ENCODE measurements at regions not wholly inside any gene's neighbourhood (a gene's known extent, or its start where the extent isn't known, plus 50 kb on each side); places are given as distances from the start of the nearest gene placed in this dataset.
"Not testable (repeated sequence)": the region's sequence is repeated elsewhere in the genome, so short reads cannot be mapped to it uniquely, and the experiment has no call there.

DNA sequence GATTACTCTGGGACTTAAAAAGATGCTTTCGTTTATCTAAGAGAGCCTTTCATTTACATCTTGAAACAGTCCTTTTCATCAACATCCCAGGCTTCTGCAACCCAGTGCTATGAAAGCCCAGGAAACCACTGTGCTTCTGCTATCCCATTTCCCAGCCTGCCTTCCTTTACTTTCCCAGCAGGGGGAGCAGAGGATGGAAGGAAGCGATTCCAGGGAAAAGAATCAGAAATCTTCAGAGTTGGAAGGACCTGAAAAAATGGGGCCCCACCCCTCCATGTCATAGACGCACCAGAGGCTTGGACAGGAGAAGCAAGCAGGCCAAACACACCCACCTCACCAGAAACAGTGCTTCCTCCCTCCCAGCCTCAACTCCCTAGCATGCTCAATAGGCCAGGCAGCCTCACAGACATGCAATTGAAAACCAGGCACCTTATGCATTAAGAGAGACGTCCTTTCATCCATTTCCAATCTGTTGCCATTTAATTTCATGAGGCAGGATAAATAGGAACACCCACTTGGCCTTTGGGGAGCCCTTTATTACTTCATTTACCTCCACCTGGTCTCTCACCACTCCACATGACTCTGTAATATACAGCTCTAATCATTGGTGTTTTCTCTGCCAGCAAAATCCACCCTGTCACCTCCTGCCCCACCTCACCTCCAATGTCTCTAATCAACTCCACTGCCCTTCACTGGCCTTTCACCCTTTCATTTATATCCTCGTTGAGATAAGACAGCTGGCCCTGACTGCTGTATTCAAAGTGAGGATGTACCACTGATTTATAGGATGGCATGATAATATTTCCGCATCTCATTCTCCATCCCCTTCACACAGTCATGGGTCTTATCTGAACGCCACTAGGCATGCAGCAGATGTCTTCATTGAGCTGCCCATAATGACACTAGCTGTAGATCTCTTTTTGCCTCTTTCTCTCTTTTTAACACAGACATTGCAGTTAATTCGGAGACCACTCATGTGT lies 583.9 kb downstream of the NTRK3 start:
- Histone ChIP-seq H2BK120ac (ENCODE audit: low read depth, low read length) (no peak overlapping the region), H3K56ac (ENCODE audit: low read length) (no peak overlapping the region), H3K27ac (ENCODE audit: low read depth, low read length) (no peak overlapping the region), H3K18ac (ENCODE audit: low read length) (no peak overlapping the region), H3K4me2 (ENCODE audit: low read length) (no peak overlapping the region), H4K5ac (ENCODE audit: low read length) (no peak overlapping the region), H3K23ac (ENCODE audit: low read length) (no peak overlapping the region), H3K4ac (ENCODE audit: low read depth, low read length) (no peak overlapping the region), H3K4me1 (ENCODE audit: control insufficient read depth, low read depth, low read length) (no peaks in the 10 kb centered on the region), H2BK5ac (ENCODE audit: low read length) (no peak overlapping the region), H2BK15ac (replicated peaks; ENCODE audit: low read depth) (no peak overlapping the region), H3K27me3 (ENCODE audit: insufficient read depth, low read length, poor library complexity) (no peaks in the 10 kb centered on the region), H4K8ac (ENCODE audit: low read depth, low read length) (no peak overlapping the region), H3K4me3 (ENCODE audit: low read length) (no peak overlapping the region), H3K9ac (ENCODE audit: low read length) (no peak overlapping the region), H3K79me2 (ENCODE audit: control insufficient read depth, insufficient read depth, low read length) (no peaks in the 10 kb centered on the region), H3K79me1 (ENCODE audit: low read length) (no peaks in the 10 kb centered on the region), H2AK5ac (ENCODE audit: low read length) (no peak overlapping the region), H3K36me3 (ENCODE audit: control insufficient read depth, insufficient read depth, low read length) (no peaks in the 10 kb centered on the region)
- WGBS (ENCODE audit: extremely low coverage, insufficient coverage, low lambda C conversion rate), result no CpG with 5 or more reads among the region's 8 CpGs
- peak; percentile 51 for DNase-seq

GRCh38 chr15:87671289-87671688 lies 585.2 kb downstream of the NTRK3 start:
- no peaks in the 10 kb centered on the region for H3K79me1 ChIP-seq (ENCODE audit: low read length)
- H2BK5ac ChIP-seq (ENCODE audit: low read length), result no peak overlapping the region
- no peaks in the 10 kb centered on the region for H3K27me3 ChIP-seq (ENCODE audit: insufficient read depth, low read length, poor library complexity)
- H3K27ac ChIP-seq (ENCODE audit: low read depth, low read length), result no peak overlapping the region
- no peak overlapping the region for H2BK15ac ChIP-seq (replicated peaks; ENCODE audit: low read depth)
- no peak overlapping the region for H3K23ac ChIP-seq (ENCODE audit: low read length)
- no peaks in the 10 kb centered on the region for H3K36me3 ChIP-seq (ENCODE audit: control insufficient read depth, insufficient read depth, low read length)
- no peak overlapping the region for H3K4me2 ChIP-seq (ENCODE audit: low read length)
- H3K56ac ChIP-seq (ENCODE audit: low read length), result no peak overlapping the region
- no peak overlapping the region for H2BK120ac ChIP-seq (ENCODE audit: low read depth, low read length)
- H3K79me2 ChIP-seq (ENCODE audit: control insufficient read depth, insufficient read depth, low read length), result no peaks in the 10 kb centered on the region
- no peak overlapping the region for H3K4me3 ChIP-seq (ENCODE audit: low read length)
- no peak overlapping the region for H2AK5ac ChIP-seq (ENCODE audit: low read length)
- no peaks in the 10 kb centered on the region for H3K4me1 ChIP-seq (ENCODE audit: control insufficient read depth, low read depth, low read length)
- no peak for DNase-seq
- WGBS (ENCODE audit: extremely low coverage, insufficient coverage, low lambda C conversion rate), result no CpG with 5 or more reads among the region's 5 CpGs
- no peak overlapping the region for H3K18ac ChIP-seq (ENCODE audit: low read length)
- H4K5ac ChIP-seq (ENCODE audit: low read length), result no peak overlapping the region
- H3K9ac ChIP-seq (ENCODE audit: low read length), result no peak overlapping the region
- no peak overlapping the region for H4K8ac ChIP-seq (ENCODE audit: low read depth, low read length)
- H3K4ac ChIP-seq (ENCODE audit: low read depth, low read length), result no peak overlapping the region

- Histone ChIP-seq H4K8ac (ENCODE audit: low read depth, low read length) (no peak overlapping the region), H3K18ac (ENCODE audit: low read length) (no peak overlapping the region), H4K5ac (ENCODE audit: low read length) (no peak overlapping the region), H3K79me1 (ENCODE audit: low read length) (no peaks in the 10 kb centered on the region), H3K79me2 (ENCODE audit: control insufficient read depth, insufficient read depth, low read length) (no peaks in the 10 kb centered on the region), H3K27me3 (ENCODE audit: insufficient read depth, low read length, poor library complexity) (no peaks in the 10 kb centered on the region), H3K4me3 (ENCODE audit: low read length) (no peak overlapping the region), H3K27ac (ENCODE audit: low read depth, low read length) (no peak overlapping the region), H3K4me1 (ENCODE audit: control insufficient read depth, low read depth, low read length) (no peaks in the 10 kb centered on the region), H3K56ac (ENCODE audit: low read length) (no peak overlapping the region), H2BK15ac (replicated peaks; ENCODE audit: low read depth) (no peak overlapping the region), H2BK120ac (ENCODE audit: low read depth, low read length) (no peak overlapping the region), H3K36me3 (ENCODE audit: control insufficient read depth, insufficient read depth, low read length) (no peaks in the 10 kb centered on the region), H3K9ac (ENCODE audit: low read length) (no peak overlapping the region), H2AK5ac (ENCODE audit: low read length) (no peak overlapping the region), H3K4me2 (ENCODE audit: low read length) (no peak overlapping the region), H2BK5ac (ENCODE audit: low read length) (no peak overlapping the region), H3K4ac (ENCODE audit: low read depth, low read length) (no peak overlapping the region), H3K23ac (ENCODE audit: low read length) (no peak overlapping the region)
- WGBS (ENCODE audit: extremely low coverage, insufficient coverage, low lambda C conversion rate), result no CpG with 5 or more reads among the region's 6 CpGs
- DNase-seq, result no peak
Measured at GRCh38 chr15:87669846-87670245, 586.7 kb downstream of the NTRK3 start.

DNA sequence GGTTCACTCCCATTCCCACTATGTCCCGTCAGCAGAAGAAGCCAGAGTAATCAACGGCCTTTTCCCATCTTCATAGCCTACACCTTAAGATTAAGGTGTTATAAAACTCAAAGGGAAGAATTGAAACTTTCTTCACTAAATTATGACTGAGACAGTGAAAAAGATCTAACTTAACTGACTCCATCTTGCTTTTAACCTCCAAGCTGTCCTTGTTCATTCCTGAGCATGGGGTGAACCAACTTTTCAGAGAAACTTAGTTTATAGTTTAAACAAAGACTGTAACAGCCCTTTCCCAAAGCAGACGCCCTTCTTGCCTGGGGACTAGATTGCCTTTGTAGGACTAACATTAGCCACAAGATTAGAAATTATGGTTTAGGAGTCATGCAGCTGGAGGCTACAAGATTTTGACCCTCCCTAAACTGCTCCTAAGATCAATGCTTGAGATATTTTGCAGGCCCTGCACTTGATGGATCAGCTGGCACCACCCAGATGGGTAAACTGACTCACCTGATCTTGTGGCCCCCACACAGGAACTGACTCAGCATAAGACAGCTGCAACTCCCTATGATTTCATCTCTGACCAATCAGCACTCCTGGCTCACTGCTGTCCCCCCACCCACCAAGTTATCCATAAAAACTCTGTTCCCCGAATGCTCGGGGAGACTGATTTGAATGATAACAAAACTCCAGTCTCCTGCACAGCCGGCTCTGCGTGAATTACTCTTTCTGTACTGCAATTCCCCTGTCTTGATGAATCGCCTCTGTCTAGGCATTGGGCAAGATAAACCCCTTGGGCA lies 587.6 kb downstream of the NTRK3 start:
- WGBS (ENCODE audit: extremely low coverage, insufficient coverage, low lambda C conversion rate), result no CpG with 5 or more reads among the region's 8 CpGs

DNA sequence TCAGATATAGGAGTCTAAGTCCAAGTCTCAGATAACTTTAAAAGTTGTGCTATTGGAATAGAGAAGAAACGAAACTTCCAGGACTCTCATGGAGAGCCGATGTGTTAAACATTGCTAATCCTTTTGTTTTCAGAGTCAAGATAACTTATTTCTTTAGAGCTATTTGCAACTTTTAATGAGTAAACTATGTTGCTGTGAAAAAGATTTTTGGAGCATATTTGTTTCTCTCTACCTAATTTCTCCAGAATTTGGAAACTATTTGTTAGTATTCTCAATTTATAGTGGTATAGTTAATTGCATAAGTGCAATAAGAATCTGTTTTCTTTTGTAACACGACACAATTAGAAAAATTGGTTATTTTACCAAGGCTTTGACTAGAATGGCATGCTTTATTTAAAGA lies 588.9 kb downstream of the NTRK3 start:
- Histone ChIP-seq H3K36me3 (ENCODE audit: control insufficient read depth, insufficient read depth, low read length) (no peaks in the 10 kb centered on the region), H3K79me2 (ENCODE audit: control insufficient read depth, insufficient read depth, low read length) (no peaks in the 10 kb centered on the region), H3K27ac (ENCODE audit: low read depth, low read length) (no peak overlapping the region), H3K27me3 (ENCODE audit: insufficient read depth, low read length, poor library complexity) (no peaks in the 10 kb centered on the region), H3K4me2 (ENCODE audit: low read length) (no peak overlapping the region), H3K4ac (ENCODE audit: low read depth, low read length) (no peak overlapping the region), H3K4me3 (ENCODE audit: low read length) (no peak overlapping the region), H3K23ac (ENCODE audit: low read length) (no peak overlapping the region), H4K5ac (ENCODE audit: low read length) (no peak overlapping the region), H3K18ac (ENCODE audit: low read length) (no peak overlapping the region), H4K8ac (ENCODE audit: low read depth, low read length) (no peak overlapping the region), H2BK15ac (replicated peaks; ENCODE audit: low read depth) (no peak overlapping the region), H2BK120ac (ENCODE audit: low read depth, low read length) (no peak overlapping the region), H3K56ac (ENCODE audit: low read length) (no peak overlapping the region), H3K9ac (ENCODE audit: low read length) (no peak overlapping the region), H2BK5ac (ENCODE audit: low read length) (no peak overlapping the region), H2AK5ac (ENCODE audit: low read length) (no peak overlapping the region), H3K79me1 (ENCODE audit: low read length) (no peaks in the 10 kb centered on the region), H3K4me1 (ENCODE audit: control insufficient read depth, low read depth, low read length) (no peaks in the 10 kb centered on the region)
- DNase-seq, result peak; percentile 32
- WGBS (ENCODE audit: extremely low coverage, insufficient coverage, low lambda C conversion rate), result no CpG with 5 or more reads among the region's 3 CpGs

More for the DNA sequence above, 587.6 kb downstream of the NTRK3 start:
- not testable (repeated sequence) for H3K4me1 ChIP-seq (ENCODE audit: control insufficient read depth, low read depth, low read length); H3K79me2 ChIP-seq (ENCODE audit: control insufficient read depth, insufficient read depth, low read length); DNase-seq; H3K4me3 ChIP-seq (ENCODE audit: low read length); H3K4me2 ChIP-seq (ENCODE audit: low read length); H4K5ac ChIP-seq (ENCODE audit: low read length); H2BK5ac ChIP-seq (ENCODE audit: low read length); H2BK120ac ChIP-seq (ENCODE audit: low read depth, low read length); H2AK5ac ChIP-seq (ENCODE audit: low read length); H3K56ac ChIP-seq (ENCODE audit: low read length); H3K9ac ChIP-seq (ENCODE audit: low read length); H4K8ac ChIP-seq (ENCODE audit: low read depth, low read length); H3K36me3 ChIP-seq (ENCODE audit: control insufficient read depth, insufficient read depth, low read length); H2BK15ac ChIP-seq (replicated peaks; ENCODE audit: low read depth); H3K23ac ChIP-seq (ENCODE audit: low read length); H3K18ac ChIP-seq (ENCODE audit: low read length); H3K79me1 ChIP-seq (ENCODE audit: low read length); H3K27me3 ChIP-seq (ENCODE audit: insufficient read depth, low read length, poor library complexity); H3K27ac ChIP-seq (ENCODE audit: low read depth, low read length); H3K4ac ChIP-seq (ENCODE audit: low read depth, low read length)

Data from mesendoderm (in vitro differentiated cells).